ENCODE measurements at regions not wholly inside any gene's neighbourhood (a gene's known extent, or its start where the extent isn't known, plus 50 kb on each side); places are given as distances from the start of the nearest gene placed in this dataset.

GRCh38 chr11:127601578-127601977, 601.0 kb upstream of the KIRREL3 start:
- Histone ChIP-seq H3K27me3 (ENCODE audit: control insufficient read depth in 3 of 3, insufficient read depth in 3 of 3, low read length in 3 of 3) (no peaks in the 10 kb centered on the region), H3K36me3 (ENCODE audit: control insufficient read depth in 3 of 3, insufficient read depth in 3 of 3, low read length in 3 of 3) (no peaks in the 10 kb centered on the region), H3K4me3 (ENCODE audit: low read length in 3 of 3) (no peak overlapping the region), H3K9me3 (ENCODE audit: control insufficient read depth in 3 of 3, low read length in 3 of 3) (no peaks in the 10 kb centered on the region), H3K4me1 (ENCODE audit: control insufficient read depth in 3 of 3, insufficient read depth in 3 of 3, low read length in 3 of 3) (no peaks in the 10 kb centered on the region), H3K9ac (ENCODE audit: low read depth in 1 of 3, low read length in 3 of 3) (no peak overlapping the region), H3K27ac (ENCODE audit: low read depth, low read length) (no peak overlapping the region)

DNA sequence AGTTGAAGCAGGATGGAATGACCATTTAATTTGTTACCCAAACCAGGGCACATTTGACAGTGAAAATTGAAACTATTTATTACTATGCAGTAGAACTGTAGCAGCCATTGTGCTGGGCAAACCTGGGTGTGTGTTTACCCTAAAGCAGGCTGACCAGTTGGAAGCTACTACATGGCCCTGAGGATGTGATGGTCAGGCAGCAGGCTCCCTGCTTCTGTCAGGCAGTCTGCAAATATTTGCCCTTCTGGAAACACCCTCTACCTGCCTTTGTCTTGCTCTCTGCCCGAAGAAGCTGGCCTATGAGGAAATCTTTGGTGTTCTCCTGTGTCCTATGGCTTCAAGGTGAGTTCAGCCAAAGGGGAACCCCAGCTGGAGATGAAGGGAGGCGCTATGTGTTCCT, 600.1 kb upstream of the KIRREL3 start:
- Histone ChIP-seq H3K9me3 (ENCODE audit: control insufficient read depth in 3 of 3, low read length in 3 of 3) (no peaks in the 10 kb centered on the region), H3K27me3 (ENCODE audit: control insufficient read depth in 3 of 3, insufficient read depth in 3 of 3, low read length in 3 of 3) (no peaks in the 10 kb centered on the region), H3K4me1 (ENCODE audit: control insufficient read depth in 3 of 3, insufficient read depth in 3 of 3, low read length in 3 of 3) (no peaks in the 10 kb centered on the region), H3K36me3 (ENCODE audit: control insufficient read depth in 3 of 3, insufficient read depth in 3 of 3, low read length in 3 of 3) (no peaks in the 10 kb centered on the region), H3K27ac (ENCODE audit: low read depth, low read length) (no peak overlapping the region), H3K9ac (ENCODE audit: low read depth in 1 of 3, low read length in 3 of 3) (no peak overlapping the region), H3K4me3 (ENCODE audit: low read length in 3 of 3) (no peak overlapping the region)

GRCh38 chr11:127598476-127598875, 597.9 kb upstream of the KIRREL3 start:
- H3K27ac ChIP-seq (ENCODE audit: low read depth, low read length) = no peak overlapping the region
- no peak overlapping the region for H3K4me3 ChIP-seq (ENCODE audit: low read length in 3 of 3)
- no peaks in the 10 kb centered on the region for H3K36me3 ChIP-seq (ENCODE audit: control insufficient read depth in 3 of 3, insufficient read depth in 3 of 3, low read length in 3 of 3)
- H3K9me3 ChIP-seq (ENCODE audit: control insufficient read depth in 3 of 3, low read length in 3 of 3) = no peaks in the 10 kb centered on the region
- H3K4me1 ChIP-seq (ENCODE audit: control insufficient read depth in 3 of 3, insufficient read depth in 3 of 3, low read length in 3 of 3) = no peaks in the 10 kb centered on the region
- H3K27me3 ChIP-seq (ENCODE audit: control insufficient read depth in 3 of 3, insufficient read depth in 3 of 3, low read length in 3 of 3) = no peaks in the 10 kb centered on the region
- no peak overlapping the region for H3K9ac ChIP-seq (ENCODE audit: low read depth in 1 of 3, low read length in 3 of 3)

- Histone ChIP-seq H3K9ac (ENCODE audit: low read depth in 1 of 3, low read length in 3 of 3) (no peak overlapping the region), H3K9me3 (ENCODE audit: control insufficient read depth in 3 of 3, low read length in 3 of 3) (no peaks in the 10 kb centered on the region), H3K27ac (ENCODE audit: low read depth, low read length) (no peak overlapping the region), H3K4me1 (ENCODE audit: control insufficient read depth in 3 of 3, insufficient read depth in 3 of 3, low read length in 3 of 3) (no peaks in the 10 kb centered on the region), H3K36me3 (ENCODE audit: control insufficient read depth in 3 of 3, insufficient read depth in 3 of 3, low read length in 3 of 3) (no peaks in the 10 kb centered on the region), H3K4me3 (ENCODE audit: low read length in 3 of 3) (no peak overlapping the region), H3K27me3 (ENCODE audit: control insufficient read depth in 3 of 3, insufficient read depth in 3 of 3, low read length in 3 of 3) (no peaks in the 10 kb centered on the region)
Observed at GRCh38 chr11:127596433-127596832, 595.9 kb upstream of the KIRREL3 start.

- H3K9ac ChIP-seq (ENCODE audit: low read depth in 1 of 3, low read length in 3 of 3) = no peak overlapping the region
- H3K36me3 ChIP-seq (ENCODE audit: control insufficient read depth in 3 of 3, insufficient read depth in 3 of 3, low read length in 3 of 3) = no peaks in the 10 kb centered on the region
- H3K9me3 ChIP-seq (ENCODE audit: control insufficient read depth in 3 of 3, low read length in 3 of 3) = no peaks in the 10 kb centered on the region
- H3K27me3 ChIP-seq (ENCODE audit: control insufficient read depth in 3 of 3, insufficient read depth in 3 of 3, low read length in 3 of 3) = no peaks in the 10 kb centered on the region
- H3K27ac ChIP-seq (ENCODE audit: low read depth, low read length) = no peak overlapping the region
- H3K4me3 ChIP-seq (ENCODE audit: low read length in 3 of 3) = no peak overlapping the region
- no peaks in the 10 kb centered on the region for H3K4me1 ChIP-seq (ENCODE audit: control insufficient read depth in 3 of 3, insufficient read depth in 3 of 3, low read length in 3 of 3)
Observed at GRCh38 chr11:127592371-127592770, 591.8 kb upstream of the KIRREL3 start.

DNA sequence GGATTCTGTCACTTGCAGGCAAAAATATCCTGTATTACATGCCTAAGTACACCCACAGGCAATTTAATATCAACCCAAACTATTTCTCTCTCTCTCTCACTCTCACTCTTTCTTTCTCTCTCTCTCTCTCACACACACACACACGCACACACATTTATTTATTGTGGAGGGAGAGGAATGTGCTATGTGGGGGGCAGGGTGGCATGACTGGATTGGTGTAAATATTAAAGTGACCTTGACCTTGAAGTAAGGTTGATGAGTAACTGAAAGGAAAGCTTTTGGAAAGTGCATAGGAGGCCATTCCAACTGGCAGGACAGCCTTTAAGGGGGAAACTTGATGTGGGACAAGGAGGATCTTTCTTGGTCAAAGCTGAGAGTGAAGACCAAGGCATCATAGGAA, 589.7 kb upstream of the KIRREL3 start:
- Histone ChIP-seq H3K4me3 (ENCODE audit: low read length in 3 of 3) (no peak overlapping the region), H3K9me3 (ENCODE audit: control insufficient read depth in 3 of 3, low read length in 3 of 3) (no peaks in the 10 kb centered on the region), H3K9ac (ENCODE audit: low read depth in 1 of 3, low read length in 3 of 3) (no peak overlapping the region), H3K4me1 (ENCODE audit: control insufficient read depth in 3 of 3, insufficient read depth in 3 of 3, low read length in 3 of 3) (no peaks in the 10 kb centered on the region), H3K36me3 (ENCODE audit: control insufficient read depth in 3 of 3, insufficient read depth in 3 of 3, low read length in 3 of 3) (no peaks in the 10 kb centered on the region), H3K27me3 (ENCODE audit: control insufficient read depth in 3 of 3, insufficient read depth in 3 of 3, low read length in 3 of 3) (no peaks in the 10 kb centered on the region), H3K27ac (ENCODE audit: low read depth, low read length) (no peak overlapping the region)

DNA sequence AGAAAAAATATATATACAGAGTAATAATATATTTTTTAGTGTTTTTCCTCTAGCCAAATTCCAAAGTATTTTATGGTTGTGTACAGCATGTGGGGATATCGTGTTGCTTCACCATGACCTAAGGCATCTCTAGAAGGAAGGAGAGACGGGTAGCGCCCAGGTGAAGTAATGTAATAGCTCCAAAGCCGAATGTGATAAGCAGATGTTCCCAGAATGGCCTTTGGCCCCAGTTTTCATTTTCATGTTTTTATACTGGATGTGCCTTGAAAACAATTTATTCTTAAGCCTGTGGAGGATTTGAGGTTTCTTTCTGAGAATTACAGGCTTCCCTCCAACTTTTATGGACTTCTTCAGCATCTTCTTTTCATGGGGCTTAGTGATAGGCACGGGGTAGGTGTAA, 587.9 kb upstream of the KIRREL3 start:
- H3K4me3 ChIP-seq (ENCODE audit: low read length in 3 of 3) = no peak overlapping the region
- no peak overlapping the region for H3K9ac ChIP-seq (ENCODE audit: low read depth in 1 of 3, low read length in 3 of 3)
- H3K9me3 ChIP-seq (ENCODE audit: control insufficient read depth in 3 of 3, low read length in 3 of 3) = no peaks in the 10 kb centered on the region
- H3K27ac ChIP-seq (ENCODE audit: low read depth, low read length) = no peak overlapping the region
- no peaks in the 10 kb centered on the region for H3K4me1 ChIP-seq (ENCODE audit: control insufficient read depth in 3 of 3, insufficient read depth in 3 of 3, low read length in 3 of 3)
- no peaks in the 10 kb centered on the region for H3K36me3 ChIP-seq (ENCODE audit: control insufficient read depth in 3 of 3, insufficient read depth in 3 of 3, low read length in 3 of 3)
- H3K27me3 ChIP-seq (ENCODE audit: control insufficient read depth in 3 of 3, insufficient read depth in 3 of 3, low read length in 3 of 3) = no peaks in the 10 kb centered on the region

DNA sequence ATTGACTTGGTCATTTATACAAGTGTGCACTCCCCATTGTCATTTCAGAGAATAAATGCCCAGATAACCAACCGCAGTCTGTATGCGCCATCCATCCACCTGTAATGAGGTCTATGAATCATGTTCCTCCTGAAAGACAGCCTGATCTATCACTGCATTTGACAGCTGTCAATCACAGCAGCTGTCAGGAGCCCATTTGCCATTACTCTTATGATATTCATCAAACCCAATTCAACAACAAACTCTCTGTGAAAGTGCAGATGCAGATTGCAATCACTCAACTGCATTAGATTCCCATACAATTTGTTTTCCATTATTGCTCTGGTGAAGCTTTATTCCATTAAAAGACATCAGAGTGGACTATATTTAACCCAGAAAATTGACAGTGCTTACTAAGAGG, 586.9 kb upstream of the KIRREL3 start:
- H3K36me3 ChIP-seq (ENCODE audit: control insufficient read depth in 3 of 3, insufficient read depth in 3 of 3, low read length in 3 of 3) = no peaks in the 10 kb centered on the region
- no peaks in the 10 kb centered on the region for H3K27me3 ChIP-seq (ENCODE audit: control insufficient read depth in 3 of 3, insufficient read depth in 3 of 3, low read length in 3 of 3)
- no peaks in the 10 kb centered on the region for H3K4me1 ChIP-seq (ENCODE audit: control insufficient read depth in 3 of 3, insufficient read depth in 3 of 3, low read length in 3 of 3)
- no peak overlapping the region for H3K4me3 ChIP-seq (ENCODE audit: low read length in 3 of 3)
- H3K9ac ChIP-seq (ENCODE audit: low read depth in 1 of 3, low read length in 3 of 3) = no peak overlapping the region
- no peak overlapping the region for H3K27ac ChIP-seq (ENCODE audit: low read depth, low read length)
- no peaks in the 10 kb centered on the region for H3K9me3 ChIP-seq (ENCODE audit: control insufficient read depth in 3 of 3, low read length in 3 of 3)

DNA sequence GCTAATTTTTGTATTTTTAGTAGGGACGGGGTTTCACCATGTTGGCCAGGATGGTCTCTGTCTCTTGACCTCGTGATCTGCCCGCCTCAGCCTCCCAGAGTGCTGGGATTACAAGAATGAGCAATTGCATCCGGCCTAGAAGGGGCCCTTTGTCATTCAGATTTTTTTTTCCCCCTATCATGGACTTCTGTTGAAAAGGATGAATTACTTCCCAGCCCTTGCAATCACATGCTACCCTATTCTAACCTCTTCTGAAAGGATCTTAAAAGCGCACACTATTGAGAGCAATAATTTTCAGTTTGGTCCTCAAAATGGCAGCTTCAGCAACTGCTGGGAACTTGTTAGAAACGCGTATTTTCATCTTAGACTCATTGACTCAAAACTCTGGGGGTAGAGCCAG, 575.6 kb upstream of the KIRREL3 start:
- H3K36me3 ChIP-seq (ENCODE audit: control insufficient read depth in 3 of 3, insufficient read depth in 3 of 3, low read length in 3 of 3) = no peaks in the 10 kb centered on the region
- H3K4me1 ChIP-seq (ENCODE audit: control insufficient read depth in 3 of 3, insufficient read depth in 3 of 3, low read length in 3 of 3) = no peaks in the 10 kb centered on the region
- no peaks in the 10 kb centered on the region for H3K9me3 ChIP-seq (ENCODE audit: control insufficient read depth in 3 of 3, low read length in 3 of 3)
- no peaks in the 10 kb centered on the region for H3K27me3 ChIP-seq (ENCODE audit: control insufficient read depth in 3 of 3, insufficient read depth in 3 of 3, low read length in 3 of 3)
- H3K27ac ChIP-seq (ENCODE audit: low read depth, low read length) = no peak overlapping the region
- H3K9ac ChIP-seq (ENCODE audit: low read depth in 1 of 3, low read length in 3 of 3) = no peak overlapping the region
- no peak overlapping the region for H3K4me3 ChIP-seq (ENCODE audit: low read length in 3 of 3)

DNA sequence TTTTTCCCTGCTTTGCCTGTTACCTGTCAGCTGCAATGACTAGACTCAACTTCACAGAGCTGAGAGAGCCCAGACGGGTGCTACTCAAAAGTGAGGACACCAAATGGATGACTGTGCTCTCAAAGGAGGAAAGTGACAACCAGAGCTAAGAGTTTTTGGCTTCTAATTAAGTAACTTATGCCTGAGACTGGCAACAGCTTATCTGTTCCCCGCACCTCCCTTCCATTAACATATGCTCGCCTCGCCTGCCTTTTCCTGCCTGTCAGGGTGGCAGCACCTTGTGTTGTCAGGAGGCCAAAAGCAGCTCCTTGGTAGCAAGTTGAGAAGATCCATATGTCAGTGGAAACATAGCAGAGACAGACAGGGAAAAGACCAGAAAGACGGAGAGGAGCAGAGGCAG, 573.9 kb upstream of the KIRREL3 start:
- H3K4me3 ChIP-seq (ENCODE audit: low read length in 3 of 3) = no peak overlapping the region
- H3K27me3 ChIP-seq (ENCODE audit: control insufficient read depth in 3 of 3, insufficient read depth in 3 of 3, low read length in 3 of 3) = no peaks in the 10 kb centered on the region
- H3K27ac ChIP-seq (ENCODE audit: low read depth, low read length) = no peak overlapping the region

DNA sequence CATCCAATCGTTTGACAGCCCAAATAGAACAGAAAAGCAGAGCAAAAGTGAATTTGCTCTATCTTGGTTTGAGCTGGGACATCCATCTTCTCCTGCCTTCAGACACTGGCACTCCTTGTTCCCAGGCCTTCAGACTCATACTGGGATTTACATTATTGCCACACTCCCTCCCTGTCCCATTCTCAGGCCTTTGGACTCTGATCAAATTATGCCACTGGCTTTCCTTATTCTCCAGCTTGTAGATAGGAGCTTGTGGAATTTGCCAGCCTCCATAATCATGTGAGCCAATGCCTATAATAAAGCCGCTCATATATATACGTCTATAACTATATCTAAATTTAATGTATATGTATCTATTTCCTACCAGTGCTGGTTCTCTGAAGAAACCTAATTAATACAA, 568.3 kb upstream of the KIRREL3 start:
- Histone ChIP-seq H3K27me3 (ENCODE audit: control insufficient read depth in 3 of 3, insufficient read depth in 3 of 3, low read length in 3 of 3) (no peaks in the 10 kb centered on the region), H3K36me3 (ENCODE audit: control insufficient read depth in 3 of 3, insufficient read depth in 3 of 3, low read length in 3 of 3) (no peaks in the 10 kb centered on the region), H3K9ac (ENCODE audit: low read depth in 1 of 3, low read length in 3 of 3) (no peak overlapping the region), H3K4me3 (ENCODE audit: low read length in 3 of 3) (no peak overlapping the region), H3K4me1 (ENCODE audit: control insufficient read depth in 3 of 3, insufficient read depth in 3 of 3, low read length in 3 of 3) (no peaks in the 10 kb centered on the region), H3K27ac (ENCODE audit: low read depth, low read length) (no peak overlapping the region), H3K9me3 (ENCODE audit: control insufficient read depth in 3 of 3, low read length in 3 of 3) (peaks cover 0 to 2% (median 0%) of the 10 kb centered on the region in 3 donors)

More for the DNA sequence above, 573.9 kb upstream of the KIRREL3 start:
- Histone ChIP-seq H3K9ac (ENCODE audit: low read depth in 1 of 3, low read length in 3 of 3) (no peak overlapping the region), H3K9me3 (ENCODE audit: control insufficient read depth in 3 of 3, low read length in 3 of 3) (peaks cover 0 to 2% (median 0%) of the 10 kb centered on the region in 3 donors), H3K4me1 (ENCODE audit: control insufficient read depth in 3 of 3, insufficient read depth in 3 of 3, low read length in 3 of 3) (no peaks in the 10 kb centered on the region), H3K36me3 (ENCODE audit: control insufficient read depth in 3 of 3, insufficient read depth in 3 of 3, low read length in 3 of 3) (no peaks in the 10 kb centered on the region)
